ENCODE measurements at regions not wholly inside any gene's neighbourhood (a gene's known extent, or its start where the extent isn't known, plus 50 kb on each side); places are given as distances from the start of the nearest gene placed in this dataset.

- WGBS, result 79% methylated on average over 12 of the region's 12 CpGs
- Histone ChIP-seq H3K4me3 (ENCODE audit: low read depth in 1 of 3, low read length in 3 of 3) (no peak overlapping the region), H3K27ac (ENCODE audit: low read depth in 1 of 2, low read length in 2 of 2) (no peak overlapping the region), H3K9ac (ENCODE audit: low read depth in 1 of 2, low read length in 2 of 2) (no peak overlapping the region), H3K36me3 (ENCODE audit: control insufficient read depth in 4 of 4, insufficient read depth in 3 of 4, low read depth in 1 of 4, low read length in 3 of 4) (no peaks in the 10 kb centered on the region), H3K9me3 (ENCODE audit: control insufficient read depth in 4 of 4, low read length in 3 of 4) (no peaks in the 10 kb centered on the region), H3K27me3 (ENCODE audit: control insufficient read depth in 4 of 4, insufficient read depth in 4 of 4, low read length in 3 of 4) (no peaks in the 10 kb centered on the region), H3K4me1 (ENCODE audit: control insufficient read depth in 4 of 4, insufficient read depth in 4 of 4, low read length in 3 of 4) (no peaks in the 10 kb centered on the region)
- no peak for DNase-seq (ENCODE audit: low spot score)
- TF ChIP-seq GABPA (IDR thresholded peaks at IDR 0.05 in 1 of 2, conservative IDR thresholded peaks at IDR 0.05 in 1 of 2), result no peak
- TF ChIP-seq HNF4G (IDR thresholded peaks at IDR 0.05), result no peak
- TF ChIP-seq RAD21 (IDR thresholded peaks at IDR 0.05), result no peak
- TF ChIP-seq JUND (IDR thresholded peaks at IDR 0.05), result no peak
- no peak for TF ChIP-seq ATF3 (IDR thresholded peaks at IDR 0.05)
- no peak for TF ChIP-seq FOXA1 (IDR thresholded peaks at IDR 0.05)
- TF ChIP-seq HNF4A (conservative IDR thresholded peaks at IDR 0.05), result no peak
- TF ChIP-seq REST (IDR thresholded peaks at IDR 0.05), result no peak
- TF ChIP-seq FOXA2 (IDR thresholded peaks at IDR 0.05), result no peak
- TF ChIP-seq CTCF (IDR thresholded peaks at IDR 0.05; ENCODE audit: low read depth, low read length, missing input control), result no peak
These were observed 116.7 kb downstream of the TWIST2 start for GRCh38 chr2:238964544-238965067.

GRCh38 chr2:238965371-238966071 is 117.6 kb downstream of the TWIST2 start:
- WGBS, result 85% methylated on average over 18 of the region's 18 CpGs
- TF ChIP-seq RAD21 (IDR thresholded peaks at IDR 0.05), result no peak
- no peaks in the 10 kb centered on the region for H3K27me3 ChIP-seq (ENCODE audit: control insufficient read depth in 4 of 4, insufficient read depth in 4 of 4, low read length in 3 of 4)
- no peak overlapping the region for H3K4me3 ChIP-seq (ENCODE audit: low read depth in 1 of 3, low read length in 3 of 3)
- no peak for DNase-seq (ENCODE audit: low spot score)
- no peaks in the 10 kb centered on the region for H3K4me1 ChIP-seq (ENCODE audit: control insufficient read depth in 4 of 4, insufficient read depth in 4 of 4, low read length in 3 of 4)
- H3K9me3 ChIP-seq (ENCODE audit: control insufficient read depth in 4 of 4, low read length in 3 of 4), result no peaks in the 10 kb centered on the region
- no peaks in the 10 kb centered on the region for H3K36me3 ChIP-seq (ENCODE audit: control insufficient read depth in 4 of 4, insufficient read depth in 3 of 4, low read depth in 1 of 4, low read length in 3 of 4)
- H3K27ac ChIP-seq (ENCODE audit: low read depth in 1 of 2, low read length in 2 of 2), result no peak overlapping the region
- H3K9ac ChIP-seq (ENCODE audit: low read depth in 1 of 2, low read length in 2 of 2), result no peak overlapping the region
